GM23248 (cell line): ENCODE measurements at regions not wholly inside any gene's neighbourhood (a gene's known extent, or its start where the extent isn't known, plus 50 kb on each side); places are given as distances from the start of the nearest gene placed in this dataset.
"Not testable (repeated sequence)": the region's sequence is repeated elsewhere in the genome, so short reads cannot be mapped to it uniquely, and the experiment has no call there.

Experiments used
- DNase-seq: peaks from one replicate; pipeline ENCODE4 v3.0.0-alpha.2; 2015
- H2AFZ ChIP-seq: fragments of 200-600 bp; sonication (generic); 2 replicates; pipeline ENCODE4 v1.6.1; 2016; ENCODE audit warnings: antibody characterized with exemption
- H3F3A ChIP-seq: fragments of 200-600 bp; sonication (generic); 2 replicates; pipeline ENCODE4 v1.6.1; 2016; ENCODE audit warnings: mild to moderate bottlenecking, antibody characterized with exemption, mixed run types; ENCODE audit not compliant: insufficient read depth
- H3K27ac ChIP-seq: fragments of 200-600 bp; sonication (generic); 2 replicates; pipeline ENCODE4 v1.5.1; 2016; ENCODE audit warnings: mild to moderate bottlenecking
- H3K27me3 ChIP-seq: fragments of 200-600 bp; sonication (generic); replicated peaks from 2 replicates; pipeline ENCODE4 v1.6.1; 2016; ENCODE audit warnings: mild to moderate bottlenecking; ENCODE audit not compliant: insufficient read depth
- H3K36me3 ChIP-seq: fragments of 200-600 bp; sonication (generic); 2 replicates; pipeline ENCODE4 v1.6.1; 2016; ENCODE audit warnings: low read depth, mild to moderate bottlenecking
- H3K4me1 ChIP-seq: fragments of 200-600 bp; sonication (generic); 2 replicates; pipeline ENCODE4 v1.6.1; 2016; ENCODE audit warnings: mild to moderate bottlenecking; ENCODE audit not compliant: insufficient read depth
- H3K4me2 ChIP-seq: fragments of 200-600 bp; sonication (generic); one replicate; pipeline ENCODE4 v1.6.1; 2016; ENCODE audit warnings: mild to moderate bottlenecking; ENCODE audit not compliant: unreplicated experiment
- H3K4me3 ChIP-seq: fragments of 200-600 bp; sonication (generic); 2 replicates; pipeline ENCODE4 v1.5.1; 2016; ENCODE audit warnings: mild to moderate bottlenecking
- H3K79me2 ChIP-seq: fragments of 200-600 bp; sonication (generic); 2 replicates; pipeline ENCODE4 v1.6.1; 2016; ENCODE audit warnings: mild to moderate bottlenecking; ENCODE audit not compliant: insufficient read depth
- H3K9ac ChIP-seq: fragments of 200-600 bp; sonication (generic); 2 replicates; pipeline ENCODE4 v1.6.1; 2016; ENCODE audit warnings: mild to moderate bottlenecking
- H3K9me2 ChIP-seq: fragments of 200-600 bp; sonication (generic); 2 replicates; pipeline ENCODE4 v1.6.1; 2016; ENCODE audit warnings: mixed run types, mild to moderate bottlenecking, moderate library complexity; ENCODE audit not compliant: insufficient read depth
- H3K9me3 ChIP-seq: fragments of 200-600 bp; sonication (generic); one replicate; pipeline ENCODE4 v1.6.1; 2017; ENCODE audit warnings: low read depth
- H4K20me1 ChIP-seq: fragments of 200-600 bp; sonication (generic); 2 replicates; pipeline ENCODE4 v1.6.0; 2016; ENCODE audit not compliant: insufficient read depth
- EZH2 ChIP-seq: fragments of 200-600 bp; sonication (generic); IDR thresholded peaks from 2 replicates; pipeline ENCODE4 v1.6.1; 2018; ENCODE audit warnings: antibody characterized with exemption, mild to moderate bottlenecking; ENCODE audit not compliant: insufficient read depth, poor library complexity, severe bottlenecking
- EZH2phosphoT487 ChIP-seq: fragments of 200-600 bp; sonication (generic); IDR thresholded peaks from 2 replicates; pipeline ENCODE4 v1.6.1; 2018; ENCODE audit warnings: antibody characterized with exemption, moderate library complexity, mild to moderate bottlenecking, low read depth; ENCODE audit not compliant: insufficient read depth
- WGBS, 2 experiments: methylation state at CpG; one replicate each; pipeline ENCODE4 v1.1.6; 2015 to 2017; ENCODE audit warnings: low lambda C conversion rate in 2 of 2, low coverage in 1 of 2; ENCODE audit errors: missing lambda C conversion rate in 2 of 2; 5-methylcytosine and 5-hydroxymethylcytosine counted together
- in situ Hi-C: fragments of 300-500 bp; cut with MboI; formaldehyde crosslinking; loops from 2 replicates; pipeline ENCODE4 v1.15.0; 2020

GRCh38 chr1:168490306-168490705, 53.5 kb downstream of the XCL2 start:
- in situ Hi-C loops, result no loop called here
- H3K27ac ChIP-seq, result no peak overlapping the region
- H3K36me3 ChIP-seq, result no peaks in the 10 kb centered on the region
- H3K9me2 ChIP-seq, result no peaks in the 10 kb centered on the region
- H4K20me1 ChIP-seq, result no peaks in the 10 kb centered on the region
- H3K4me2 ChIP-seq, result no peak overlapping the region
- H3K4me3 ChIP-seq, result no peak overlapping the region
- peaks cover 16% of the 10 kb centered on the region; the same call in 1 of the 2 replicates for H3F3A ChIP-seq
- DNase-seq, result no peak
- H3K4me1 ChIP-seq, result peaks cover 23% of the 10 kb centered on the region
- H3K27me3 ChIP-seq, result no peaks in the 10 kb centered on the region
- TF ChIP-seq EZH2 (no peak), EZH2phosphoT487 (no peak)
- no peaks in the 10 kb centered on the region for H3K79me2 ChIP-seq
- H2AFZ ChIP-seq, result no peak overlapping the region
- H3K9me3 ChIP-seq, result no peaks in the 10 kb centered on the region
- H3K9ac ChIP-seq, result no peak overlapping the region

- in situ Hi-C loops, result no loop called here
- WGBS, 2 experiments, result 0 to 3% methylated on average over 1 of the region's 1 CpG
Observed at GRCh38 chr1:168488138-168488537, 55.7 kb downstream of the XCL2 start.

GRCh38 chr1:168486820-168487219, 57.0 kb downstream of the XCL2 start:
- H3K9me2 ChIP-seq, DNase-seq, H3K4me3 ChIP-seq, H2AFZ ChIP-seq, H4K20me1 ChIP-seq, in situ Hi-C loops, H3K36me3 ChIP-seq, H3K79me2 ChIP-seq, H3K9me3 ChIP-seq, H3K9ac ChIP-seq, H3K27me3 ChIP-seq, H3K27ac ChIP-seq, H3K4me2 ChIP-seq: not testable (repeated sequence)
- Histone ChIP-seq H3K4me1 (peaks cover 53% of the 10 kb centered on the region), H3F3A (peaks cover 45% of the 10 kb centered on the region)
- WGBS, 2 experiments, result 82 to 100% methylated on average over 1 of the region's 1 CpG

More at GRCh38 chr1:168488138-168488537, 55.7 kb downstream of the XCL2 start:
- Histone ChIP-seq H3K4me3 (no peak overlapping the region), H4K20me1 (no peaks in the 10 kb centered on the region), H2AFZ (0 out of 2 replicates have a peak overlapping the region, but pooled peaks have one; percentile 1), H3K9me3 (no peaks in the 10 kb centered on the region), H3F3A (peaks cover 32% of the 10 kb centered on the region), H3K9me2 (no peaks in the 10 kb centered on the region), H3K27ac (peak overlapping the region; percentile 49), H3K36me3 (no peaks in the 10 kb centered on the region), H3K4me2 (peak overlapping the region; percentile 47), H3K27me3 (no peaks in the 10 kb centered on the region), H3K4me1 (peaks cover 41% of the 10 kb centered on the region), H3K9ac (0 out of 2 replicates have a peak overlapping the region, but pooled peaks have one; percentile 15), H3K79me2 (no peaks in the 10 kb centered on the region)
- no peak for TF ChIP-seq EZH2phosphoT487
- TF ChIP-seq EZH2, result no peak
- peak; percentile 72 for DNase-seq

- Histone ChIP-seq H3K4me2 (peak overlapping the region; percentile 69), H4K20me1 (no peaks in the 10 kb centered on the region), H3K4me3 (peak overlapping the region; percentile 35; the same call in 1 of the 2 replicates), H3K9ac (peak overlapping the region; percentile 35), H3K36me3 (no peaks in the 10 kb centered on the region), H3K9me3 (no peaks in the 10 kb centered on the region), H3F3A (peaks cover 51% of the 10 kb centered on the region), H3K27ac (peak overlapping the region; percentile 81), H3K4me1 (peaks cover 55% of the 10 kb centered on the region), H2AFZ (no peak overlapping the region), H3K79me2 (no peaks in the 10 kb centered on the region), H3K9me2 (no peaks in the 10 kb centered on the region), H3K27me3 (no peaks in the 10 kb centered on the region)
- 3 to 4% methylated on average over 3 to 5 of the region's 5 CpGs for WGBS, 2 experiments
- in situ Hi-C loops, result no loop called here
- DNase-seq, result peak; percentile 85
- TF ChIP-seq EZH2 (no peak), EZH2phosphoT487 (no peak)
Observed at GRCh38 chr1:168485048-168485447, 58.7 kb downstream of the XCL2 start.

- Histone ChIP-seq H3K9me3 (no peaks in the 10 kb centered on the region), H3K4me3 (no peak overlapping the region), H3F3A (peaks cover 51% of the 10 kb centered on the region), H3K27ac (peak overlapping the region; percentile 81), H3K36me3 (no peaks in the 10 kb centered on the region), H4K20me1 (no peaks in the 10 kb centered on the region), H3K4me2 (peak overlapping the region; percentile 69), H3K4me1 (peaks cover 55% of the 10 kb centered on the region), H3K79me2 (no peaks in the 10 kb centered on the region), H2AFZ (no peak overlapping the region), H3K9ac (no peak overlapping the region), H3K27me3 (no peaks in the 10 kb centered on the region), H3K9me2 (no peaks in the 10 kb centered on the region)
- DNase-seq, result peak; percentile 29
- TF ChIP-seq EZH2phosphoT487 (no peak), EZH2 (no peak)
- in situ Hi-C loops, result no loop called here
Observed at GRCh38 chr1:168484083-168484482, 59.7 kb downstream of the XCL2 start.
